Stomach (tissue), 8 donors: ENCODE measurements at regions not wholly inside any gene's neighbourhood (a gene's known extent, or its start where the extent isn't known, plus 50 kb on each side); places are given as distances from the start of the nearest gene placed in this dataset.

Source experiments
- DNase-seq, 2 donors: peaks; one replicate each; pipeline versions ENCODE4 v3.0.0 to v3.0.0-alpha.2; 2013 to 2019
- H3K27ac ChIP-seq, 5 donors: fragments of 200-600 bp in 4 of 5; sonication (generic) in 4 of 5; one replicate each; pipeline ENCODE4 v1.5.1; 2013 to 2019; ENCODE audit warnings: mild to moderate bottlenecking in 1 of 5, moderate library complexity in 1 of 5
- H3K27me3 ChIP-seq, 3 donors: fragments of 200-600 bp; sonication (generic); one replicate each; pipeline ENCODE4 v1.5.1; 2017 to 2019; ENCODE audit warnings: mixed run types in 1 of 3
- H3K36me3 ChIP-seq, 4 donors: fragments of 200-600 bp; sonication (generic); 1 replicate in 3 of 4; 2 replicates in 1 of 4; pipeline ENCODE4 v1.5.1; 2016 to 2019
- H3K4me1 ChIP-seq, 4 donors: fragments of 200-600 bp; sonication (generic); one replicate each; pipeline ENCODE4 v1.5.1; 2016 to 2019
- H3K4me3 ChIP-seq, 4 donors: fragments of 200-600 bp; sonication (generic) in 3 of 4; one replicate each; pipeline ENCODE4 v1.5.1; 2016 to 2019; ENCODE audit warnings: mild to moderate bottlenecking in 1 of 4
- H3K9me3 ChIP-seq, 4 donors: fragments of 200-600 bp; sonication (generic); one replicate each; pipeline ENCODE4 v1.5.1; 2016 to 2019
- CTCF ChIP-seq, 7 experiments: fragments of 450-650 bp in 4 of 7; fragments of 200-600 bp in 3 of 7; sonication (generic) in 3 of 7; IDR thresholded peaks; one replicate each; pipeline ENCODE4 v1.5.1; 2016 to 2019; ENCODE audit warnings: antibody characterized with exemption in 7 of 7, control low read depth in 2 of 7, mild to moderate bottlenecking in 1 of 7
- EP300 ChIP-seq: sonication (generic); formaldehyde crosslinking; IDR thresholded peaks from one replicate; pipeline ENCODE4 v1.6.1; 2017; ENCODE audit warnings: antibody characterized with exemption
- POLR2A ChIP-seq, 4 donors: fragments of 450-650 bp; IDR thresholded peaks; one replicate each; pipeline ENCODE4 v1.6.1; 2016; ENCODE audit warnings: antibody characterized with exemption in 4 of 4, control low read depth in 2 of 4, mild to moderate bottlenecking in 1 of 4, moderate library complexity in 1 of 4
- POLR2AphosphoS5 ChIP-seq, 3 donors: sonication (generic); formaldehyde crosslinking; IDR thresholded peaks; one replicate each; pipeline ENCODE4 v1.6.1; 2016; ENCODE audit warnings: antibody characterized with exemption in 3 of 3
- WGBS, 5 donors: extraction: QIAGEN DNeasy Blood & Tissue Kit in 3 of 5; methylation state at CpG; one replicate each; pipeline versions ENCODE4 v1.1.5 to v1.1.7; 2013 to 2018; 5-methylcytosine and 5-hydroxymethylcytosine counted together
- intact Hi-C: fragments of 100-400 bp; cut with DNase I; formaldehyde crosslinking; loops from one replicate; pipeline ENCODE4 v1.15.1; 2023; ENCODE audit warnings: low total_unique reads
- donor health status: healthy with polysubstance abuse.
- donor health status: Bipolar disorder and iron deficiency.
- donor health status: healthy.

DNA sequence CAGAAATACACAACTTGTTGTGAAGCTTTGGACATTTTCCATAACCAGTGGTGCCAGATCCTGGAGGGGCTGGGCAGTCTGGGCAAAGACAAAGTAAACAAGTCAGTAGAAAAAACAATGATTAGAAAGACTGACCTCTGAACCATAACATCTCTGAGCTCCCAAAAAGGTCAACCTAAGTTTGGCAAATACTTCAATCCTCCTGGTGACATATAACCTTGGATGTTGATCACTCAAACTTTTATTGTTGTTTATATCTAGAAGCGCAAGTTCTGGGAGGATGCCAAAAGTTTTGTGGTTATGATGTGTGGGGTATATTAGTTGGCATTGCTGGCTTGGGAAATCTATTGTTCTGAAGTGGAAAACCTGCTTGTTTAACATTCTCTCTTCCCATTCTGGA lies 257.7 kb downstream of the DIPK2A start:
- no peaks in the 10 kb centered on the region for H3K4me1 ChIP-seq
- WGBS, 5 donors: 14 to 27% (median 19%) methylated on average over 1 of the region's 1 CpG
- no peaks in the 10 kb centered on the region for H3K9me3 ChIP-seq
- DNase-seq: no peak
- intact Hi-C loops: no loop called here
- no peak for TF ChIP-seq POLR2A (IDR thresholded peaks at IDR 0.05)
- no peak for TF ChIP-seq POLR2AphosphoS5 (IDR thresholded peaks at IDR 0.05)
- TF ChIP-seq EP300: no peak
- TF ChIP-seq CTCF (IDR thresholded peaks at IDR 0.05): no peak
- H3K36me3 ChIP-seq: no peaks in the 10 kb centered on the region
- no peak overlapping the region for H3K4me3 ChIP-seq
- no peak overlapping the region for H3K27ac ChIP-seq
- no peaks in the 10 kb centered on the region for H3K27me3 ChIP-seq

- Histone ChIP-seq H3K27me3 (no peaks in the 10 kb centered on the region), H3K27ac (no peak overlapping the region), H3K36me3 (no peaks in the 10 kb centered on the region), H3K4me3 (no peak overlapping the region), H3K4me1 (no peaks in the 10 kb centered on the region), H3K9me3 (no peaks in the 10 kb centered on the region)
- no peak for DNase-seq
- TF ChIP-seq CTCF (IDR thresholded peaks at IDR 0.05) (no peak), EP300 (no peak)
- intact Hi-C loops: no loop called here
Observed at GRCh38 chr3:144229953-144230352, 258.3 kb downstream of the DIPK2A start.

DNA sequence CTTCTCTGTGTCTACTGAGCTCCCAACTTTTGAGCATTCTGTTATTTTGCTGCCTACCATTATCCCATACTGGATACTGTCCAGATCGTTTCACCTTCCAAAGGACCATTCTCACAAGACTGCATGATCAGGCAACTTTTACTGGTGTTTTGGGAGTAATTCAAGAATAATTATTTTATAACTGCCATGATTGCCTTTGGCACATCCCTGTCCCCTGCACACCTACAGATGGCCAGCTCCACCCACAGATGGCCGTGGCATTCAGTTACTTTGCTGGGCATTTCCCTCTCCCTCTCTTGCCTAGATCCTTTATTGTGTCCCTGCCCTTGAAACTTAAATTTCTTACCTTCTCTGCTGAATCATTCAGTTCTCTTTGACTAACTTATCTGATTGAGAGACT lies 263.9 kb downstream of the DIPK2A start:
- Histone ChIP-seq H3K4me1 (no peaks in the 10 kb centered on the region), H3K9me3 (no peaks in the 10 kb centered on the region), H3K27ac (no peak overlapping the region), H3K4me3 (no peak overlapping the region), H3K36me3 (no peaks in the 10 kb centered on the region), H3K27me3 (no peaks in the 10 kb centered on the region)
- DNase-seq: no peak
- intact Hi-C loops: no loop called here
- TF ChIP-seq EP300 (no peak), POLR2A (IDR thresholded peaks at IDR 0.05) (no peak), CTCF (IDR thresholded peaks at IDR 0.05) (no peak), POLR2AphosphoS5 (IDR thresholded peaks at IDR 0.05) (no peak)
- WGBS, 5 donors: 73 to 81% (median 77%) methylated on average over 2 of the region's 2 CpGs

DNA sequence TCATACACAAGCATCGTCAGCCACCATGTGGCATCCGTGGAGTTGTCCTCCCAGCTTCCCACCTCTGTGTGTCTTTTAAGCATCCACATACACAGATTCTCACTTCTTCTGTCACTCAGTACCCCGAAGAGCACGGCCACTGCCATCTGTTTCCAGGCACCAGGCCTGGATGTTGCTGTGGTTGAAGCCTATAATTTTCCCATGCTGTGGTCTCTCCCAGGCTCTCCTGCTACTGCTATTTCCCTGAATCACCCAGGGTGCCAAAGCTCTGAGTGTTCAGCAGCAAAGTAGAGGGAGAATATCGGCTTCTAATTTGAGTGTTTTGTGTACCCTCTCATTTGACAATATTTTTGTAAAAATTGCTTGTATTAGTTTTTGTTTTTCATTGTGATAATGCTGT lies 265.7 kb downstream of the DIPK2A start:
- Histone ChIP-seq H3K36me3 (no peaks in the 10 kb centered on the region), H3K4me3 (no peak overlapping the region), H3K4me1 (no peaks in the 10 kb centered on the region), H3K27me3 (no peaks in the 10 kb centered on the region), H3K9me3 (no peaks in the 10 kb centered on the region), H3K27ac (no peak overlapping the region)
- 91 to 97% (median 93%) methylated on average over 5 of the region's 5 CpGs for WGBS, 5 donors
- DNase-seq: no peak
- intact Hi-C loops: no loop called here
- TF ChIP-seq EP300: no peak
- TF ChIP-seq POLR2AphosphoS5 (IDR thresholded peaks at IDR 0.05): no peak
- no peak for TF ChIP-seq CTCF (IDR thresholded peaks at IDR 0.05)
- no peak for TF ChIP-seq POLR2A (IDR thresholded peaks at IDR 0.05)

DNA sequence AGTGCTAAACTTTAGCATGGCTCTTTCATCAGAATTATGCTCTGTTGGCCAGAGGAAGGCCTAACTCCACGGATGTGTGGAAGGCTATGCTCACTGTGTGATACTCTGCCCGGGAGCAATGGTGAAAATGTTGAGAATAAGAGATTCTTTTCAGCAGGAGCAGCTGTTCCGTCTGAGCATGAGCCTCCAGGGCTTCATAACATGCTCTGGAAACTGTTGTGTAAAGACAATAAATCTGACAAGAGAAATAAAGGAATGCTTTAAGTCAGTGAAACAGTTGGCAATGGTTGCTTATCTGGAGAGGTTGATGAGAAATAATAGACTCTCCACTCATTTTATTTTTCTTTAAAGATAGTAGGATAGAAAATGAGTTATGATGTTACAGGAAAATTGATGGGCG lies 269.8 kb downstream of the DIPK2A start:
- no peak overlapping the region for H3K4me3 ChIP-seq
- no peaks in the 10 kb centered on the region for H3K36me3 ChIP-seq
- intact Hi-C loops: no loop called here
- H3K27me3 ChIP-seq: no peaks in the 10 kb centered on the region
- peak in 1 of 2 donors; percentile 49 for DNase-seq
- no peaks in the 10 kb centered on the region for H3K4me1 ChIP-seq
- H3K27ac ChIP-seq: no peak overlapping the region
- no peak for TF ChIP-seq EP300
- no peak for TF ChIP-seq CTCF (IDR thresholded peaks at IDR 0.05)
- TF ChIP-seq POLR2A (IDR thresholded peaks at IDR 0.05): no peak
- TF ChIP-seq POLR2AphosphoS5 (IDR thresholded peaks at IDR 0.05): no peak
- WGBS, 5 donors: 60 to 84% (median 72%) methylated on average over 4 of the region's 4 CpGs
- H3K9me3 ChIP-seq: no peaks in the 10 kb centered on the region
